GM12865 (cell line): ENCODE measurements at regions not wholly inside any gene's neighbourhood (a gene's known extent, or its start where the extent isn't known, plus 50 kb on each side); places are given as distances from the start of the nearest gene placed in this dataset.

ENCODE experiments used
- DNase-seq: peaks from one replicate; pipeline ENCODE4 v3.0.0; 2010; ENCODE audit warnings: low read depth
- H3K4me3 ChIP-seq: 2 replicates; pipeline ENCODE4 v1.5.1; 2011; ENCODE audit warnings: mild to moderate bottlenecking, low read depth, low read length, control low read depth
- TF ChIP-seq, protein P1 (sequence below): IDR thresholded peaks from 2 replicates; pipeline ENCODE4 v1.5.1; 2011; ENCODE audit warnings: low read length, control low read depth, low read depth, inconsistent platforms; ENCODE audit not compliant: insufficient read depth; ENCODE audit errors: missing control alignments

GRCh38 chrX:23202326-23202725, 132.3 kb upstream of the PTCHD1 start:
- TF ChIP-seq, protein P1, sequence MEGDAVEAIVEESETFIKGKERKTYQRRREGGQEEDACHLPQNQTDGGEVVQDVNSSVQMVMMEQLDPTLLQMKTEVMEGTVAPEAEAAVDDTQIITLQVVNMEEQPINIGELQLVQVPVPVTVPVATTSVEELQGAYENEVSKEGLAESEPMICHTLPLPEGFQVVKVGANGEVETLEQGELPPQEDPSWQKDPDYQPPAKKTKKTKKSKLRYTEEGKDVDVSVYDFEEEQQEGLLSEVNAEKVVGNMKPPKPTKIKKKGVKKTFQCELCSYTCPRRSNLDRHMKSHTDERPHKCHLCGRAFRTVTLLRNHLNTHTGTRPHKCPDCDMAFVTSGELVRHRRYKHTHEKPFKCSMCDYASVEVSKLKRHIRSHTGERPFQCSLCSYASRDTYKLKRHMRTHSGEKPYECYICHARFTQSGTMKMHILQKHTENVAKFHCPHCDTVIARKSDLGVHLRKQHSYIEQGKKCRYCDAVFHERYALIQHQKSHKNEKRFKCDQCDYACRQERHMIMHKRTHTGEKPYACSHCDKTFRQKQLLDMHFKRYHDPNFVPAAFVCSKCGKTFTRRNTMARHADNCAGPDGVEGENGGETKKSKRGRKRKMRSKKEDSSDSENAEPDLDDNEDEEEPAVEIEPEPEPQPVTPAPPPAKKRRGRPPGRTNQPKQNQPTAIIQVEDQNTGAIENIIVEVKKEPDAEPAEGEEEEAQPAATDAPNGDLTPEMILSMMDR, result no peak
- H3K4me3 ChIP-seq, result no peak overlapping the region

GRCh38 chrX:23223169-23223568, 111.5 kb upstream of the PTCHD1 start:
- no peak overlapping the region for H3K4me3 ChIP-seq
- TF ChIP-seq, protein P1, result no peak
- no peak for DNase-seq

More at GRCh38 chrX:23202326-23202725, 132.3 kb upstream of the PTCHD1 start:
- no peak for DNase-seq

- no peak for DNase-seq
- H3K4me3 ChIP-seq, result no peak overlapping the region
- TF ChIP-seq, protein P1, result no peak
Measured at GRCh38 chrX:23228454-23228853, 106.2 kb upstream of the PTCHD1 start.

DNA sequence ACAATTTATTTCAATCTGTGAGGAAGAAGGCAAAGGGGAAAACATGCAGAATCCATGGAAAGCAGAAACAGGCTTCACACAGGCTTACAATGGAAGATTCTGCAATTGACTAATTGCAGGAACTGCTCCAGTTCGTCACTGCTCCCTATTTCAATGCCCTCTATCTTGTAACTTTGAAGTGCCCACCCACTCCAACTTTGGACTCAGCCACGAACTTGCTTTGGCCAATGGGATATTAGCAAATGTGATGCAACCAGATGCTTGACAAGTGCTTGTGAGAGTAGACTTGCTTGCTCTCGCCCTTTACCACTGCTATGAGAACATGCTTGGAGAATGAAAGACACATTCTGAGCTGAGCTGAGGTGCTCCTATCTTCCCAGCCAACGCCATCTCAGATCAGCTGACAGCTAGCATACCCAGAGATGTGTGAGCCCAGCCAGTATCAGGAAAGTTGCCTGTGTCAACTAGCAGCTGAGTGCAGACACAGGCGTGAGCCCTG, 105.7 kb upstream of the PTCHD1 start:
- no peak overlapping the region for H3K4me3 ChIP-seq
- TF ChIP-seq, protein P1, result no peak
- DNase-seq, result no peak

DNA sequence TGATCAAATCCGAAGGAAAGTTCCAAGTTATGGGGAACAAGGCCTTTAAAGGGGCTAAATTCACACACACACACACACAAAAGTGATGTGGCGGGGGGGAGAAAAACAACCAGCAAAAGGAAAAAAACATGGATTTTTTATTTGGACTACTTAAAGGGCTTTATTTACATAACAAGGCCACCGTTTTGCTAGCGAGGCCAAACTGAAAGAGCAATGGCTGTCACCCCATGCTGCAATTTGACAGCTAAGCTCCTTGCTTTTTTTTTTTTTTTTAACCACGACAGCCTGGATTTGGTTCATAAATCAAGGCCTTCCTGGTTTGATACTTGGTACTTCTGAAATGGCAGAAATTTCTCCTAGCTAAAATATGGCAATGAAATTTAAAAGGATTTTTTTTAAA, 99.6 kb upstream of the PTCHD1 start:
- no peak overlapping the region for H3K4me3 ChIP-seq
- TF ChIP-seq, protein P1, result no peak
- no peak for DNase-seq

GRCh38 chrX:23246001-23246400, 88.6 kb upstream of the PTCHD1 start:
- TF ChIP-seq, protein P1, result no peak
- DNase-seq, result no peak
- no peak overlapping the region for H3K4me3 ChIP-seq

DNA sequence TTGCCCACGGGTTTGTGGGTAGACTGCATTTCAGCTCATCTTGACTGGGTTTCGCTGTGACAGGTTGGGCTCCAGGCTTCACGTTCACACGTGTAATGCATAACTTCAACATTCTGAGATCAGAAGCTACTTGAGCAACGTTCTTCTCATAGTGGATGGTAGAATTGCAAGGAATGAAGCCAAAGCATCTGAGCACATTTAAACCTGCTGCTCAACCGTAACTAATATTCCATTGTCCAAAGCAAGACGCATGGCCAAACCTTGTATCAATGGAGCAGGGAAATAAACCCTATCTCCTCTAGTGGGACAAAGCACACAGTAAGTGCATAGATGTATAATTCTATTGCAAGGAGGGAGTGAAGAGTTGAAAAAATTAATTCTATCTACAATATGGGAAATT, 86.5 kb upstream of the PTCHD1 start:
- TF ChIP-seq, protein P1, result no peak
- H3K4me3 ChIP-seq, result no peak overlapping the region

More for the DNA sequence above, 86.5 kb upstream of the PTCHD1 start:
- DNase-seq, result no peak
